ENCODE measurements at regions not wholly inside any gene's neighbourhood (a gene's known extent, or its start where the extent isn't known, plus 50 kb on each side); places are given as distances from the start of the nearest gene placed in this dataset.

GRCh38 chr11:70592641-70593165 lies 194.4 kb downstream of the CTTN start:
- ChIA-PET CTCF (no interaction called here), POLR2A (ENCODE audit: low non-redundant PET) (no interaction called here)
- no TSS peak for BruUV-seq (replicated peaks)

GRCh38 chr11:70593446-70593983 lies 195.2 kb downstream of the CTTN start:
- ChIA-PET POLR2A (ENCODE audit: low non-redundant PET) (no interaction called here), CTCF (no interaction called here)
- Histone ChIP-seq H3K27me3 (replicated peaks; ENCODE audit: insufficient read depth, low read depth, low read length, poor library complexity) (peaks cover 3% of the 10 kb centered on the region), H3K4me1 (ENCODE audit: insufficient read depth, low read length, poor library complexity, severe bottlenecking) (no peaks in the 10 kb centered on the region), H3K4me3 (ENCODE audit: low read depth, low read length, poor library complexity, severe bottlenecking) (no peak overlapping the region), H3K9me3 (ENCODE audit: low read depth, low read length, poor library complexity, severe bottlenecking) (no peaks in the 10 kb centered on the region), H3K27ac (ENCODE audit: low read depth, low read length, poor library complexity, severe bottlenecking) (no peak overlapping the region), H3K36me3 (ENCODE audit: insufficient read depth, low read length, poor library complexity, severe bottlenecking) (no peaks in the 10 kb centered on the region)
- no TSS peak for BruUV-seq (replicated peaks)
- no peak for DNase-seq (ENCODE audit: low spot score)
- TF ChIP-seq EZH2 (IDR thresholded peaks at IDR 0.05; ENCODE audit: borderline replicate concordance, low read depth, low read length, poor library complexity, severe bottlenecking) = no peak
- no peak for TF ChIP-seq CTCF (conservative IDR thresholded peaks at IDR 0.05; ENCODE audit: low read depth, low read length)
- intact Hi-C loops (cut with micrococcal nuclease; ENCODE audit: unreplicated experiment) = no loop called here

More at GRCh38 chr11:70592641-70593165, 194.4 kb downstream of the CTTN start:
- Histone ChIP-seq H3K27me3 (replicated peaks; ENCODE audit: insufficient read depth, low read depth, low read length, poor library complexity) (peaks cover 3% of the 10 kb centered on the region), H3K4me1 (ENCODE audit: insufficient read depth, low read length, poor library complexity, severe bottlenecking) (no peaks in the 10 kb centered on the region), H3K36me3 (ENCODE audit: insufficient read depth, low read length, poor library complexity, severe bottlenecking) (no peaks in the 10 kb centered on the region), H3K4me3 (ENCODE audit: low read depth, low read length, poor library complexity, severe bottlenecking) (no peak overlapping the region), H3K27ac (ENCODE audit: low read depth, low read length, poor library complexity, severe bottlenecking) (no peak overlapping the region), H3K9me3 (ENCODE audit: low read depth, low read length, poor library complexity, severe bottlenecking) (no peaks in the 10 kb centered on the region)
- intact Hi-C loops (cut with micrococcal nuclease; ENCODE audit: unreplicated experiment) = no loop called here
- TF ChIP-seq EZH2 (IDR thresholded peaks at IDR 0.05; ENCODE audit: borderline replicate concordance, low read depth, low read length, poor library complexity, severe bottlenecking) = no peak
- DNase-seq (ENCODE audit: low spot score) = no peak

GRCh38 chr11:70594031-70594430 lies 195.7 kb downstream of the CTTN start:
- H3K36me3 ChIP-seq (ENCODE audit: insufficient read depth, low read length, poor library complexity, severe bottlenecking) = no peaks in the 10 kb centered on the region
- POLR2A ChIA-PET (ENCODE audit: low non-redundant PET) = no interaction called here
- BruUV-seq (replicated peaks) = no TSS peak

More at GRCh38 chr11:70594031-70594430, 195.7 kb downstream of the CTTN start:
- Histone ChIP-seq H3K4me1 (ENCODE audit: insufficient read depth, low read length, poor library complexity, severe bottlenecking) (no peaks in the 10 kb centered on the region), H3K27ac (ENCODE audit: low read depth, low read length, poor library complexity, severe bottlenecking) (no peak overlapping the region), H3K4me3 (ENCODE audit: low read depth, low read length, poor library complexity, severe bottlenecking) (no peak overlapping the region), H3K9me3 (ENCODE audit: low read depth, low read length, poor library complexity, severe bottlenecking) (no peaks in the 10 kb centered on the region), H3K27me3 (replicated peaks; ENCODE audit: insufficient read depth, low read depth, low read length, poor library complexity) (peaks cover 7% of the 10 kb centered on the region)
- CTCF ChIA-PET = no interaction called here
- intact Hi-C loops (cut with micrococcal nuclease; ENCODE audit: unreplicated experiment) = no loop called here
- DNase-seq (ENCODE audit: low spot score) = no peak
- TF ChIP-seq EZH2 (IDR thresholded peaks at IDR 0.05; ENCODE audit: borderline replicate concordance, low read depth, low read length, poor library complexity, severe bottlenecking) = no peak
- TF ChIP-seq CTCF (conservative IDR thresholded peaks at IDR 0.05; ENCODE audit: low read depth, low read length) = no peak

Data from A673 (cell line).